ENCODE measurements at regions not wholly inside any gene's neighbourhood (a gene's known extent, or its start where the extent isn't known, plus 50 kb on each side); places are given as distances from the start of the nearest gene placed in this dataset.

DNA sequence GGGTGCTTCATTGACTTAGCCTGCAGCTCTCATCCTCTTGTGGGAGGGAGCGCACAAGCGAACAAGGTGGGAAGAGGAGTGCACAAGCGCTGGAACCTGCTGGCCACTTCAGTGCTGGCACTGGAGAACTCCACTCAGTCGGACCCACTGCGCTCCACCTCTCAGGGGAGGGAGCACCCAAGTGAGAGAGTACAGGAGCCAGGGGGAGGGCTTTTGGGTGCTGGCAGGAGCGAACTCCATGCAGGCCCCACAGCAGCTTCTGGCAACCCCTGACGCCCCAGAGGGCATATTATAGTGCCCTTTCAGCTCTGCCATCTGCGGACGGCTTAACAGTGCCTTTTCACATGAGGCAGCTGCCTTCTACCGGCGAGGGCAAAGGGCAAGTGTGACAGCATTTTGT lies 774.2 kb upstream of the COX7C start:
- no peak for DNase-seq (ENCODE audit: low read depth)
- no peak overlapping the region for H3K4me3 ChIP-seq (ENCODE audit: low read depth, low read length)
- TF ChIP-seq, protein P1, sequence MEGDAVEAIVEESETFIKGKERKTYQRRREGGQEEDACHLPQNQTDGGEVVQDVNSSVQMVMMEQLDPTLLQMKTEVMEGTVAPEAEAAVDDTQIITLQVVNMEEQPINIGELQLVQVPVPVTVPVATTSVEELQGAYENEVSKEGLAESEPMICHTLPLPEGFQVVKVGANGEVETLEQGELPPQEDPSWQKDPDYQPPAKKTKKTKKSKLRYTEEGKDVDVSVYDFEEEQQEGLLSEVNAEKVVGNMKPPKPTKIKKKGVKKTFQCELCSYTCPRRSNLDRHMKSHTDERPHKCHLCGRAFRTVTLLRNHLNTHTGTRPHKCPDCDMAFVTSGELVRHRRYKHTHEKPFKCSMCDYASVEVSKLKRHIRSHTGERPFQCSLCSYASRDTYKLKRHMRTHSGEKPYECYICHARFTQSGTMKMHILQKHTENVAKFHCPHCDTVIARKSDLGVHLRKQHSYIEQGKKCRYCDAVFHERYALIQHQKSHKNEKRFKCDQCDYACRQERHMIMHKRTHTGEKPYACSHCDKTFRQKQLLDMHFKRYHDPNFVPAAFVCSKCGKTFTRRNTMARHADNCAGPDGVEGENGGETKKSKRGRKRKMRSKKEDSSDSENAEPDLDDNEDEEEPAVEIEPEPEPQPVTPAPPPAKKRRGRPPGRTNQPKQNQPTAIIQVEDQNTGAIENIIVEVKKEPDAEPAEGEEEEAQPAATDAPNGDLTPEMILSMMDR (IDR thresholded peaks at IDR 0.05; ENCODE audit: insufficient read depth, low read length), result no peak

DNA sequence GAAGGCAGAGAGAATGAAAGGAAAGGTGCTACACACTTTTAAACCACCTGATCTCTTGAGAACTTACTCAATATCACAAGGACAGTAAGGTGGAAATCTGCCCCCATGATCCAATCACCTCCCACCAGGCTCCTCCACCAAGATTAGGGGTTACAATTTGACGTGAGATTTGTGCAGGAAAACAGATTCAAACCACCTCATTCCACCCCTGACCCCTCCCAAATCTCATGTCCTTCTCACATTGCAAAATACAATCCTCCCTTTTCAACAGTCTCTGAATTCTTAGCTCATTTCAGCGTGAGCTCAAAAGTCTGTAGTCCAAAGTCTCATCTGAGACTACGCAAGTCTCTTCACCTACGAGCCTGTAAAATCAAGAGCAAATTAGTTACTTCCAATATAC lies 768.3 kb upstream of the COX7C start:
- no peak for DNase-seq (ENCODE audit: low read depth)
- TF ChIP-seq, protein P1 (IDR thresholded peaks at IDR 0.05; ENCODE audit: insufficient read depth, low read length), result no peak
- no peak overlapping the region for H3K4me3 ChIP-seq (ENCODE audit: low read depth, low read length)

DNA sequence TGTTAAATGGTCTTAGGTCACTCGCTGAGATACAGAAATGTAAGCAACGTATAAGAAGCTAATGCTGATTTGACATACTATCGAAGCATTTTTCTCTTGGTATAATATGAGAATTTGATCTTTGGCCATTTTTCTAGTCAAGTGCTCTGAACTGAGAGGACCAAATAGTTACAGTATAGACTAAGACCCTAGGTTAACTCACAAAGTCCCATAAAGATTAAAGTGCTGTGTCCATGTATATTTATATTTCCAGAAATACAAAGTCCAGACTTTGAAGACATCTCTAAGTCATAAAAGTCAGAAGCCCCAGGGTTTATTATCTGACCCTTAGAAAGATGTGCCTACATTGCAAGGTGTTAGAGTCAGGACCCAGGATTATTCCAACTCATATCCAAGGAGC lies 752.4 kb upstream of the COX7C start:
- no peak for DNase-seq (ENCODE audit: low read depth)
- H3K4me3 ChIP-seq (ENCODE audit: low read depth, low read length), result no peak overlapping the region
- TF ChIP-seq, protein P1 (IDR thresholded peaks at IDR 0.05; ENCODE audit: insufficient read depth, low read length), result no peak

DNA sequence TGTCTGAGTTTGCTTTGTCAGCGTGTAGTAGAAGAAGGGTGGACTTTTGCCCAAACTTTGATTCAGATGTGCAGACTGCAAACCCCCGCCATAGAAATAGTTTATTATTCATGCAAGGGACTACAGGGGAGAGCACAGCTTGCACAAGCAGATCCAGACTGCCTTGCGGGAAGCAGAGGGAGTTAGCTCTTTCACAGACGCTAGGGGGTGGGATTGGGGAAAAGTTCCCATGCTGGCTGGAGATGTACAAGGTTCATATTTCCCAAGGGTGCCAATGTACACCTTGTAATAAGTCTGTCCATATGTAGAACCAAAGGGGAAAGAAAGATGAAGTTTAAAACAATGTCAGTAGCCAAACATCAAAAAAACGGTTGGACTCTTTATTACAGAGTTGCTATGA lies 749.7 kb upstream of the COX7C start:
- H3K4me3 ChIP-seq (ENCODE audit: low read depth, low read length), result no peak overlapping the region
- DNase-seq (ENCODE audit: low read depth), result no peak
- TF ChIP-seq, protein P1 (IDR thresholded peaks at IDR 0.05; ENCODE audit: insufficient read depth, low read length), result no peak

DNA sequence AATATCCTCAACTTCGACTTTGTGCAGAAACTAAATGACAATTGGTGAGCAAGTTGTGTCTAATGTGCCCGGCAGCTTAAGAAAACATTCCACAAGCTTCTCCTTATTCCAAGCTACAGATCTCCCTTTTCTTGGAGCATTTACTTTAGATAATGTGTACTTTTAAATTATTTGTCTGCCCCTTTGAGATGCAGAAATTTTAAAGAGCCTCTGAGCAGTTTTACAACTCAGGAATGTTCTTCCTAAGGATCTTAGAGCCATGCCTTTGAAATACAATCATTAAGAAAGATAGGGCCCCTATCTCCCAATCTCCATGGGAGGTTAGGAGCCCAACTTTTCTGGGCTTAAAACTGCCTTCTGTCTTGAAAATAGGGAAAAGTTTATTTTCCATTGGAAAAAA lies 723.7 kb upstream of the COX7C start:
- H3K4me3 ChIP-seq (ENCODE audit: low read depth, low read length), result no peak overlapping the region
- DNase-seq (ENCODE audit: low read depth), result no peak
- TF ChIP-seq, protein P1 (IDR thresholded peaks at IDR 0.05; ENCODE audit: insufficient read depth, low read length), result no peak

DNA sequence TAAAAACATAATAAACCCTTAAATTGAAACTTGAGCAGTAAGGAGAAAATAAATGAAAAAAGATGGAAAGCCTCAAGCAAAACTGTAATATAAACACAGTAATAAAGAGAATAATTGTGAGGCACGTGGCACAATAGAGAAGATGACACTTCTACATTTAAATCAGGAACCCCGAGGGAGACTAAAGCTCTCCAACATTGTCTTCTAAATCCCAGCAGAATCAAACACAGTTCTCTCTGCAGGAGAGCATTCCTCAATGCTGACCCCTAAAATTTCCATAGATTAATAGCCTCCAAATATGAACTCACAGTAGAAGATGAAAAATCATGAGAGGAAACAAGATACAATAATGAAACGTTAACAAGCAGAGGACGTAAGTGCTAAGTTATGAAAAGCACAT lies 721.2 kb upstream of the COX7C start:
- no peak for DNase-seq (ENCODE audit: low read depth)
- no peak overlapping the region for H3K4me3 ChIP-seq (ENCODE audit: low read depth, low read length)
- TF ChIP-seq, protein P1 (IDR thresholded peaks at IDR 0.05; ENCODE audit: insufficient read depth, low read length), result no peak

DNA sequence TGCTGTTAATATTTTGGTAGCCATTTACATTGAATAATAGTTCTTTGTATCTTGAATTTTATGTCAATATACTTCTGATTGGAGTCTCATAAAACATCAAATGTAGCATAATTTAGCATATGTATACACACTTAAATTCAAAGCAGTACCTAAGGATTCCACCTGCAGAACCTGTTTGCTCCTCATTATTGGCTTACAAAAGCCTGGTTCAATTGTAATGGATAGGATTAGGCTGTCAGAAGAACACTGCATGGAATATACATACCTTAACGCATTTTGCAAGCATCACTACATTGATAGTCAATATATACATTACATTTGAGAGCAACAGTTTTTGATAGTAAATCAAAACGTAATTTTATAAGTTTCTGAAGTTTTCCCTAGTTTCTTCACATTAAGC lies 711.3 kb upstream of the COX7C start:
- no peak overlapping the region for H3K4me3 ChIP-seq (ENCODE audit: low read depth, low read length)
- TF ChIP-seq, protein P1 (IDR thresholded peaks at IDR 0.05; ENCODE audit: insufficient read depth, low read length), result no peak
- DNase-seq (ENCODE audit: low read depth), result no peak
